Activated T-cell treated with anti-CD3 and anti-CD28 coated beads, Interleukin-2, amount 50 U/mL, for 1 hour (primary cell): ENCODE measurements at regions not wholly inside any gene's neighbourhood (a gene's known extent, or its start where the extent isn't known, plus 50 kb on each side); places are given as distances from the start of the nearest gene placed in this dataset.

Experiments used
- DNase-seq: peaks from one replicate; pipeline ENCODE4 v3.0.0-alpha.2; 2020

DNA sequence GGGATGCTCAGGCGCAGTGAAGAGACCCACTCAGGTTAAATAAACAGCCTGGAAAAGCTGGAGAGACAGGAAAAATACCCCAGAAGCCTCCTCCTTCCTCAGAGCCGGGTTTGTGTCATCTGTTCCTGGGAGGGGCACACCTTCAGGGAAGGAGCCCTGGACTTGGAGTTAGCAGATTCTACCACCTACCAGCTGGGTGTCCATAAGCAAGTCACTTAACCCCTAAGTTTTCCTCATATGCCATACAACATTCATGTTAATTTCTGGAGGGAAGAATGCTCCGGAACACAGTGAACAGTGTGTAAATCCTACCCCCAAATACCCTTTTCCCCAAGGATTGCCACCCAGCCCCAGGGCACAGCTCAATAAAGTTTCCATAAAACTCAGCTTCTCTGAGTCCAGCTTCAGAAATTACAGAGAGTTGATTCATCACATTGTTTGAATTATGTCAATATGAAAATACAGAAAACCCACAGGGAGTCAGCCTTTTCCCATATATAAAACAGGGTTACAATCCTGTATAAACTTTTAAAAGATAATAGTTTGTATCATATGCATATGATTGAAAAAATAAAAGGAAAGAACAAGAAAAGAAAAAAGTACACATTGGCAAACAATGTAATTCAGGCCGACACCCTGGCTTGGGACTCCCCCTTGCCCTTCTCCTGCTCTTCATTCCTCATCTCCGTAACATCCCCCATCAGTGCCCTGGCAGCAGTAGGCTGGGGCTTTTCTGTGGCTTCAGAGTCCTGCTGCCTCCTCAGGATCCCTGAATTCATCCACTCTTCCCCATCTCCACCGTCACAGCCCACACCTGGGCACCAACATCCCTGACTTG lies 291.8 kb upstream of the USP24 start:
- DNase-seq: no peak

DNA sequence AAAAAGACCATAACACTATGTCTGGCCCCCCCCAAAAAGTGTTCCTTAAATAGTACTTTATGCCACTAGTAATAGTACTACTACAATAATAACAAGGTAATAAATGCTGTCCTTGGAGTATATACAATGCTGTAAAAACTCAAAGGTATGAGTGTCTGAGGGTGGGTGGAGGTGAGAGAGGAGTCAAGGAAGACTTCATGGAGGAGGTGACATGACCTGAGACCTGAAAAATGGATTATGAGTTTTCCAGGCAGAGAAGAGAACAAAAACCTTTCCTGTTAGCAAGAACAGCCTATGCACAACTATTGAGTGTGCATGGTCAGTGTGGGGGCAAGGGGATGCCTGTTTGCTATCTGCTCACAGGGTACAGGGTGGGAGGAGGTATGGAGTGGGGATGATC lies 290.2 kb upstream of the USP24 start:
- no peak for DNase-seq

DNA sequence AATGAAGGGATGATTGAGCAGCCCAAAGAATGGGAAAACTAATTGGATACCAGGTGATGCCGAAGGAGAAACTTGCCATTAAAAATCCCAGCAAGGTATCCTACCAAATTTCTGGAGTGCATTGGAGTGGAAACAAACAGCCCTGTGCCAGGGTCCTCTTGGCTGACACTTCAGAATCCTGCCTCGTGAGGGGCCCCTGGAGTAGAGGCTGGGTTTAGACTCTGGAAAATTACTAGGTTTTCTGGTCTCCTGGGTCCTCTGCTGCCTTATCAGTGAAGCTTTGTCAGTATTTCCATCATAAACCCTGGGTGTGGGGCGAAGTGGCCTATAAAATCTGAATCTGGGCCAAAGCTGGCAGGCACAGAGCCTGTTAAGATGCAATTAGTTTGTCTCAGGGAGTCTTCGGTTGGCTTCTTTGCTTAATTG lies 289.2 kb upstream of the USP24 start:
- no peak for DNase-seq

DNA sequence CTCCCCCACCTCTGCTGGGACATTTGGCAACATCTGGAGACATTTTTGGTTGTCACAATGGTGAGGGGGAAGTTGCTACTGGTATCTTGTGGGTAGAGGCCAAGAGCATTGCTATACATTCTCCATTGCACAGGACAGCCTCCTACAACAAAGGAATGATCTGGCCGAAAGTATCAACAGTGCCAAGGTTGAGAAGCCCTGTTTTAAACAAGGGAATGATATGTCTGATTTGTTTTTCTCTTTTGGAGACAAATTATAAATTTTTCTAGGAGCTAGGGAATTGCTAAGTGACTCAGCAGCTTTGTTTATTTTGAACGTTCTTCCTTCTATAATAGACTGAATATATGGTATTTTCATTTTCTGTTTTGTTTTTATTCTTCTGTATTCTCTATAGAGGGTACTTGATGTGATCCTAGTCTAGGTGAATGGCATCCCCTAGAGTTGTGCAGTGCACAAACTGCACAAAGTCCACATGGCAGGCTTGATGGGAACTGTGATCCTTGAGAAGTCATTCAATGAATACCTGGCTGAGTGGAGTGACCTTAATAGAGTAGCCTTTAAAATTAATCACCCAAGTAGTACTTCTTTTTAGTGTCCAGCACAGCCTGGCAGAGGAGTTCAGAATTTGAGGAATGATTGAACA lies 288.6 kb upstream of the USP24 start:
- no peak for DNase-seq

DNA sequence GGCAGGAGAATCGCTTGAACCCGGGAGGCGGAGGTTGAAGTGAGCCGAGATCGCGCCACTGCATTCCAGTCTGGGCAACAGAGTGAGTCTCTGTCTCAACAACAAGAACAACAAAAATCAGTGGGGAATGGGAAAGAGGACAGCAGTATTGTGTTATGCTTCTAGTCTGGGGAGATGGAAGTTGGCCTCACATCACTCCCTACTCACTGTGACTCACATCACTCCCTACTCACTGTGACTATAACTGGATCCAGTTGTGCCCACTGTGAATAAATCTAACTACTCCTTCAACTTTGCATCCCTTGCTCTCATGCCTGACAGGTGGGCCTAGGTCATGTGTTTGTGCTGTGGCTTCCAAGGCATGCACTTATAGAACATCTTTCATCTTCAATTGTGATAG lies 285.4 kb upstream of the USP24 start:
- DNase-seq: no peak

DNA sequence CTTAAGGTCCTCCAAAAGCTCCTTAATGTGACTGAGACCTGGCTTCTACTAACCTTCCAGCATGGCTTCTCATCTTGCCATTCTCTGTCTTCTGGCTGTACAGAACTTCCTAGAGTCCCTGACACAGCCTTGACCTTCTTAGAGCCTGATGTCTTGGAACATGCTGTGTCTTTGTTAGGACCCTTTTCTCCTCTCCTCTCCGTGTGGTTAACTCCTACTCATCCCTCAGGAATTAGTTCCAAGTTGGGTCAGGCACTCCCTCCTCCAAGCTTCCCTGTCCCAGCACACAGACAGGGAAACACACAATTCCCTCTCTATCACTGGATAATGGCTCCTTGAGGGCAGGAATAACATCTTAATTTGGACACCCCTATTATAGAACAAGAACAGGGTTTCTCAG lies 275.4 kb upstream of the USP24 start:
- no peak for DNase-seq

DNA sequence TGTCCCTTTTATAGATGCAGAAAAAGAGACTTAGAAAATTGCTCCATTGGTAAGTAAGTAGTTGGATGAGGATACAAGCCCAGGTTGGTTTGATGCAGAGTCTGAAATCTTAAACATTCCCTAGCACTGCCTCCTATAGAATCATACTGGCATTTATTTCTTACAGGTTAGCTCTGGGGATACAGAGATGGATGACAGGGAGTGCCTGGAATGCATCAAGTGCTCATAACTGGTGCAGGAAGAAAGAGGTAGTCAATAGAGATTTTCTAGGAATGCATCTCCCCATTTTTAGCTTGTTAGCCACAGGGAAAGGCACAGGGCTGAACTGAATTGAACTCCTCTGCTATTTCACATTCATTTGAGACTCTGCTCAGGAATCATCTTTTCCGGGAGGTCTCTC lies 269.0 kb upstream of the USP24 start:
- DNase-seq: no peak

DNA sequence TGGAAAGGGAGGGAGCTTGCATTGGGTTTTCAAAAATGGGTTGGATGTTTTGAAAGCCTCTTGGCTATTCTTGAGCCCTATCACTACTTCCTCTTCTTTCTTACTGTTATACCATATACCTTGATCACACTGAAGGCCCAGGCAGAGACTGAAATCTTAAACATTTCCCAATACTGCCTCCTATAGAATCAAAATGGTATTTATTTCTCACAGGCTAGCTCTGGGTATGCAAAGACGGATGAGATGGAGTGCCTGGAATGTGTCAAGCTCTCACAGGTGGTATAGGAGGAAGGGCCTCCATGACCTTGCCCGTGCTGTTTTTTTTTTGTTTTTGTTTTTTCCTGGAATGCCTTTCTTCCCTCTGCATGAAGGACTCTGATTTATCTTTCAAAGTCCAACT lies 268.4 kb upstream of the USP24 start:
- DNase-seq: no peak

DNA sequence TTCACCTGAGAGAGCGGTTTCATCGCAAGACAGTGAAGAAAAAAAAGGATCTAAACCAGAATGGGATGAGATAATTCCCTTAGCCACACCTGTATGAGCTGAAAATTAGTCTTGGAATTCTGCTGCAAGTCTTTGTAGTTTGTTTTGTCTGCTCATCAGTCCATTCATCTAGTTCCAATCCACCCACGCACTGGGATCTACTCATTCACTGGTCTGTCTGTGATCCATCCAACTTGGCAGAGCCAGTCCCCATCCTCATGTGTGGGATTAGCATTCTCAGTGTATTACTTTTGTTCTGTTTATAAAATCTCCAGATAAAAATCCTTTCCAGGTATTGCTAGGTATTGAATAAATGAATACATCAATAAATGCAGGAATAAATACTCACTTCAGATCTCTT lies 266.5 kb upstream of the USP24 start:
- DNase-seq: no peak

DNA sequence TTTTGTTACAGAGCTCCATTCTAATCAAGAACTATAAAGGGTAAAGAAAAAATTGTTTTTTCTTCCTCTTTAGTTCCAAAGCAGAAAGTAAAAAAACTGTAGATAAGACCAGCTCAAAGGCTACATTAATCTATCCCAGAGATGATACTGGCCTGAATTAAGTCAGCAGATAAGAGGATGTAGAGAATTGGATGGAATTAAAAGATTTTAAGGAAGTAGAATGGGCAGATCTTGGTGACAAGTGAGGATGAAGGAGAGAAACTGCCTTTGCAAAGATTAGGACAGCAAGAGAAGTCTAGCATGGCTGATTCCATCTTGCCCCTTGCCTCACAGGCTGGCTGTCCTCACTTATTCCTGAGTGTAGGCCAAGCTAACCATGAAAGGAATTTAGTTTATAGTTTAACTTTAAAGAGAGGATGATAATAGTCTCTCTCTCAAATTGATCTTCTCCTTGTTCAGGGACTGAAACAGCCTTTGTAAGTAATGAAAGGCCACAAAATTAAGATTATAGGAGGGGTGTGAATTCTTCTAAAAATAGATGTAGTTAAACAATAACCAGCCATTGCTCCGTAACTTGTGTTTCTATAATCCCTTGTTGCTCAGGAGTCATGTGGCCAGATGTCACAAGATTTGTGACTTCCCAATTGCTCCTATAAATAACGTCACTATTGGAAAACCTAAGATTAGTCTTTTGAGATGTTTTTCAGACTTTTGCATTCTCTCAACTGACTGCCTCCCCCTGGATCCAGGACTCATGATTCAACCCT lies 265.0 kb upstream of the USP24 start:
- no peak for DNase-seq

DNA sequence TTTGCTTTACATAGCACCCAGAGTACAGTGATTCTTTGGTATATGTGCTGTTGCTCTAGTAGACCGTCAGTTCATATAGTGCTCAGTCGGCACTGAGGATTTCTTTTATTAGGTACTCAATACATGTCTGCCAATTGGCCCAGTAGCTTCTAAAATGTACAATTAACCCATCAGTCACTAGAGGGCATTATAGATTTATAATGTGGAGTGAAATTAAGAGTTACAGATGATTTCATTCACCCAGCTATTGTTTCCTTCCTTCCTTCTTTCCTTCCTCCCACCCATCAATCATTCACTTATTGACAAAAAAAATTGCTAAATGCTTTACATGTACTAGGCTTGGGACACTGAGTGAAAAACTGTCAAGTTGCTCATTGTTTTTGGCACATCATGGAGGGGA lies 263.6 kb upstream of the USP24 start:
- DNase-seq: no peak

DNA sequence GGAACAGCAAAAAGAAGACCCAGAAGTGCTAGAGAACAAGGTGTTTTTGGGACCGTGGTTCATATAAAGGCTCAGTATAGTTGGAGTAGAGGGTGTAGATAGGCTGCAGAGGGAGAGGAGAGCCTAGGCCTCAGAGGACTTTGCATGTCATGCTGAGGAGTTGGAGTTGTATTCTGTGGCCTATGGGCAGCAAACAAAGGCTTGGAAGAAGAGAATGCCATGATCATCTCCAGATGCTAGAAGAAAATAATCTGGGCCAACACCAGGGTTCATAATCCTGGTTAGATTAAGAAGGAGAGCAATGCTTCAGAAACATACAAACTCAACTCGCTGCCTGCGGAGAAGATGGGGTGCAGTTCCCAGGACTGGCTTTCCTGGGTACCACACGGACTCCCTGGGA lies 262.8 kb upstream of the USP24 start:
- no peak for DNase-seq

DNA sequence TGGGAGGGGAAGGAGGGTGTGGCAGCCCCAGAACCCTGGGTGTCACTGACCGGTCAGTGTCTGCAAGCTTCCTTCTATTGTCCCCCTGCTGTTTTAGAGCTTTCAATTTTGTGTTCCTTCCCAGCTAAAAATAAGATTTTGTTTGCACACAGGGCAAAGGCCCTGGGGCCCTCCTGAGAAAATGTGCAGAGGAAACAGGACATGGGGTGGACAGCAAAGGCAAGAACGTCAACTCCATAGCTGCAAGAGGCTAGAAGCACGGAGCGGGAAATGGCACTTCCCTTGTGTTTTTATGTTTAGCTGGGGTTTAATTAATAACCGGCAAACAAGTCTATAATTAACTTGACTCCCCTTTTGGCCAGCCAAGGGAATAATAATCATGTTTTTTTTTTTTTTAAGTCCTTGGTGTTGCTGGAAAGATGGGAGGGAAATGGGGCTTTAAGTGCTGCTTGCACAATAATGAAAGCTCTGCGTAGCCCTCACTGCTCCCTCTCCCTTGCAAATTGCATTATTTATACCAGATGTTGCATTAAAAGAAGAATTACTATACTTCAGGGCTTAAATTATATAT lies 261.4 kb upstream of the USP24 start:
- no peak for DNase-seq

DNA sequence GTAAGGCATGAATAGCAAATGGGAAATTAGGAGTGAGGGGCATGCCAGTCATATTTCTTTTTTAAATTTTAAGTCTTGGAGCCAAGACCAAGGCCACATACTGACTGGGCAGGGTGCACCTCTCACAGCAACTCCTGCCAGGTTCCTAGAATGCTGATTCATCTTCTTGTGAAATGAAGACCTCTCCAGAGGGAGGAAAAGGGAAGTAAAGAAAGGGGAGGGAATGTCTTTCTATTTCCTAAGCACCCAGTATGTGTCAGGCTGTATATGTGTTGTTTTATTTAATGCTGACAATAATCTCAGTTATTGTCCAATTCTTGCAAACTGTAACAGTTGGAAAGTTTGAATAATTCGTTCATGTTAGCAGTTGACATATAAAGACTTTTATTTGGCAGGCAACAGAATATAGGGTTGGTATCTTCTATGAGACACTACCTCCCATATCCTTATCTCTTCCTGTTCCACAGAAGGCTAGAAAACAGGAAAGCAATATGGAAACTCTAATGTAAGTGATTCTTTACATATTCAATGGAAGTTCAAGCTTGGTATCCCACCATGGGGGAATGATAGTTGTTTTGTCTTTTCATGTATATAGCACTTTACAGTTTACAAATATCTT lies 259.1 kb upstream of the USP24 start:
- no peak for DNase-seq

DNA sequence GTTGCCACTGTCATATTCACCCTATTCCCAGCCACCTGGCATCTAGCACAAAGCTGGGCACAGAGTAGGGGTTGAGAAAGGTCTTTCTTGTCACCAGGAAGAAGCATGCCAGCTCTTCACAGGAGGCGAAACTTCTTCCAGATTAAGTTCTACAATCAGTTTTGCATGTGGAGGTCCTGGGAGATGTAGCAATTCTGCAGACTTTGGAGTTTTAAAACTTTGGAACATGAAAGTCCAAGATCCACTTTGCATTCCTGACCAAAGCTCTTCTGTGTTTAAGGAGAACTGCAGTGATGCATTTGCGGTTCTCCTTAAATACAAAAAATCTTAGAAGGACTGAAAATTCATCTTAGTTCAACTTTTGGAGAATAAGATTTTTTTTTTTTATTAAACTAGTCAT lies 258.5 kb upstream of the USP24 start:
- DNase-seq: no peak

DNA sequence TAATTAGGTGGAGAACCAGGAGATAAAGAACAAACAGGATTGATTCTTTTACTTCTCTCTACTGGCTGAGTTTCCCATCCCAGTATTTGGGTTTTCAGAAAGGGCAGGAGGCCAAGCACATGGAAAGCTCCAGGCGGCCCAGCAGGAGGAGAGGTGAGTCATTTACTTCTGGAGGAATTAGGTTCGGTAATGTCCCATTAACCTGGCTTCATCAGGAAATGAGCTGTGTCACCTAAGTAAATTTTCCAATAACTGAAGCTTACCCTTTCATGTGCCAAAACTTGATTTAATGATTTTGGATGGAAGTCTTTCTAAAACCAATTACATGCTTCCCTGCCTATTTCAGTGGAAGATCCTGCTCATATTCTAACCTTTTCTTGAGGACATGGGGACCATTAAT lies 257.6 kb upstream of the USP24 start:
- DNase-seq: no peak

DNA sequence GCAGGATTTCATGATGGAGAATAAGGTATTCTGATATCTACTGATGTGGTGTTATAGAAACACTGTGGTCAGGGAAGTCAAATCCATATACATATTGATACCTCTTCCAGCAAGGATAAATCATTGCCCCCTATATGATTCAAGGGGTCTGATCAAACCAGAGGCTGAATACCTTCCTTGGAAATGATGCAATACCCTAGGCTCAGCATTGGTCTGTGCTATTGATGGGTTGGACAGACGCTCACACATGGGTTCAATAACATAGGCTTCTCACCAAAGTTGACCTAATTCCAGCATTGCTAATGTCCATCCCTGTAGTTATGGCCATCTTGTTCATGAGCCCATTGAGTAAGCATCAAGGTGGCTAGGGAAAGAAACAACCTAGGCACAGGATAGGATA lies 257.0 kb upstream of the USP24 start:
- no peak for DNase-seq

DNA sequence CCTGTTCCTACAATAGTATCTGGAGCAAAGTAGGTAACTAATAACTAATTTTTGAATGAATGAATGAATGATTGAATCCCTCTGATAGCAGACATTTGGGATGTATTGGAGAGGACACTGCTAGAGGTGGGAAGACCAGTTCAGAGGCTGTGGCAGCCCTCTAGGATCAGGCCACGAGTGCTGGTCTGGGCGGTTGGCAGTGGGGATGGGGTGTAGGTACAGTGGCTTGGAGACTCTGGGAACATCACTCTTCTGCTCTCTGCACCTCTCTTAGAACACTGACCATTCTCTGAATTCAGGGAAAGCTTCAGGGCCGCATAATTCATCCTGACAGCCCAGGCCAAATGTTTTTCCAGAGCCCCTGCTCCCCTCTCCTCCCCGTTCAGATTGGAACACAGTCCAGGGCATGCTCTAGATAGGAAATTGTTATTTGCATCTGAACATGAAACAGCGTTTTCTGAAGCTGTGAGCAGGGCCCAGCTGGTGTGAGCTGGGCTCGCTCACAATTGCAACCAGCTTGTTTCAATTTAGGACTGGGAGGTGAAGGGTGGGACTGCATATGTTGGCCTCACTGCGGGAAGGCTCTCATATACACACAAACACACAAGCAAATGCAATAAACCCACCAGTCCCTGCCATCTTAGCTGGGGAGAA lies 253.1 kb upstream of the USP24 start:
- no peak for DNase-seq

DNA sequence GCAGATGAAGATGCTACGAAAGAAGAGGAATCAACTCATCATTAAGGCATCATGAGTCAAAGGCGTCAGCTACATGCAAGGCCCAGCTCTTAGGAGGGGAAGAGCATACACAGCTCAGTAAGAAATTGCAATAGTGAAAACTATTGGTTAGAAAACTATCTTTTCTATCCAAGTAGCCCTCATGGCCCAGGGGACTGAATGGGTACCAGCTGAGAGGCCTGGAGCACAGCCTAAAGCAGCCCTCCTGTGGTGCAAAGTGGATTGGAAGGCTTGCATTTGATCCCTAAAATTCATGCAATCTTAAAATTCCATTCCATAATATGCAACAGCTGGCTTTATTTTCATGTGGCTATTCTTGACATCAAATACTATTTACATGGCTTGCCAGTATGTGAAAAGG lies 251.8 kb upstream of the USP24 start:
- no peak for DNase-seq

DNA sequence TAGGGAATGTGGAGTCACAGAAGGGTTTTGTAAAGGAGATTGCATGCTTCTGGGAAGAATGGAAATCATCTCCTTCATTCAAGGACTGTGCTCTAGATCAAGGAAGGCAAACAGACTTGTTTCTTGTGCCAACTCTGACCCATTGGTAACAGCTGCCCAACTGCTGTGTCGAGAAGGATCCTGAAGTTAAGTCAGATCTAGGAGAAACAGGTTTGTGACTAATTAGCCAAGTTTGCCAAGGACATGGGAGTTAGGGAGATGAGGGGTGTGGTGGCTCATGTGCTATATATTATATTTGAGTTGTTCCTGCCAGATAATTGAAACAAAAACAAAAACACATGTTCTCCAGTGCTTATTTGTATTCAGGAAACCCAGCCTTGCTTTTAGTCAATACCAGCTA lies 251.2 kb upstream of the USP24 start:
- DNase-seq: no peak

DNA sequence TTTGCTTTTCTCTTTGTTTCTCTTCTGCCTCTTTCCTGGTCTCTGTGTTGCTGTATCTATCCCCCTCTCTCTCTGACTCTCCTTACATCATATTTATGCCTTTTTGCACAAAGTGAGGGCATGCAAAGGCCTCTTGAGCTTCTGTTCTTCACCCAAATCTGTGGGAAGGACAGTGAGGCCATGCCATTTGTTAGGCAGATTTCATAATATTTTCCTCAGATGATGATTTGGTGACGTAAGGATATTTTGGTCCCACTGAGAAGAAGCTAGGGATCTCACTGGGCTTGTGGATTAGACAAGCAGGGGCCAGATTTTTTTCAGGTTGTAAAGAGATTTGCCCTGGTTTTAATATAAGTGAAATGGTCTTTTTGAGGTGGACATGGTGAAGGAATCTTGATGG lies 249.4 kb upstream of the USP24 start:
- no peak for DNase-seq

DNA sequence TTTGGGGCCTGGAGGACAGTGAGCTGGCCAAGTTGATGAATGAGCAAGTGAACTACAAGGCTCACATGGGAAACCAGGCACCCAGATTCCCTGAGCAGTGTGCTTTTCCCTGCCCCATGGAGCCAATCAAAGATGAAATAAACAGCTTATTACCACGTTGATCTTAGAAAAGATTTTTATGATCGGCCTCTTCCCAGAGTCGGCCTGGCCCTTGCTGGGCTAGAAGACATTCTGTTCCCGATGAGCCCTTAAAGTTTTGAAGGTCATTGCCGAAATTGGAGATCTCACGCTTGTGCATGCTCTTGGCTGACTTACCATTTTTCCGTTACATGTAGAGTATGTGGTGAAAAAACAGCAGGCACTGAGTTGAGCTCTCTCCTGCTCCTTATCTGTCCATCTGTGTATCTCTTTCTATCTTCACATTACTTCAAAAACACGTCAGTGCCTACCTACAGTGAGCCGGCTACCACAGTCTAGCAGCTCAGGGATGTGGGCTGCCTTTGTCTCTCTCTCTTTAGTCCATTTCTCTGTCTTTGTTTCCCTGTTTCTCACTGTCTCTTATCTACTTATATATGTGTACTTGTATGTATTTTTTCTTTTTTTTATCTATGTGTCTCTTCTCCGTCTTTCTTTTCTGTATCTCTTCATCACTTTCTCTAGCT lies 248.8 kb upstream of the USP24 start:
- no peak for DNase-seq
